PC-3 (cell line): ENCODE measurements at regions not wholly inside any gene's neighbourhood (a gene's known extent, or its start where the extent isn't known, plus 50 kb on each side); places are given as distances from the start of the nearest gene placed in this dataset.

Experiments
- ATAC-seq: fragments of 200-7000 bp; cut with Tn5 transposase; 2 replicates; pipeline ENCODE4 v1.9.1; 2020; ENCODE audit warnings: mild to moderate bottlenecking, moderate library complexity
- BruUV-seq: library from RNA; stranded (reverse); fragments of 400-500 nt; replicated peaks from 2 replicates; lab custom pipeline; 2021; lab: Mats Ljungman, UMichigan
- CTCF ChIA-PET: fragments of 300-600 bp; sonication (Branson Sonifier 250); formaldehyde crosslinking; loops from one replicate; lab custom pipeline; 2022; ENCODE audit warnings: antibody characterized with exemption; lab: Charles Lee
- POLR2A ChIA-PET: fragments of 300-600 bp; sonication (Branson Sonifier 250); formaldehyde crosslinking; loops from one replicate; lab custom pipeline; 2022; ENCODE audit warnings: antibody characterized with exemption; ENCODE audit not compliant: unreplicated experiment; lab: Charles Lee
- DNase-seq: peaks from one replicate; pipeline ENCODE4 v3.0.0-alpha.2; 2015
- H2AFZ ChIP-seq: fragments of 300-600 bp; sonication (generic); 2 replicates; pipeline ENCODE4 v1.6.0; 2016; ENCODE audit warnings: antibody characterized with exemption, low read length
- H3F3A ChIP-seq: fragments of 300-600 bp; sonication (generic); one replicate; pipeline ENCODE4 v1.6.0; 2017; ENCODE audit warnings: antibody characterized with exemption, low read length, control low read depth, mild to moderate bottlenecking; ENCODE audit not compliant: unreplicated experiment
- H3K27ac ChIP-seq: fragments of 300-600 bp; sonication (generic); 2 replicates; pipeline ENCODE4 v1.5.1; 2016; ENCODE audit warnings: mild to moderate bottlenecking, low read length
- H3K27me3 ChIP-seq: fragments of 300-600 bp; sonication (generic); 2 replicates; pipeline ENCODE4 v1.6.1; 2016; ENCODE audit warnings: low read length, mixed read lengths
- H3K36me3 ChIP-seq: fragments of 300-600 bp; sonication (generic); 2 replicates; pipeline ENCODE4 v1.6.1; 2016; ENCODE audit warnings: low read depth, mixed run types, low read length, mixed read lengths
- H3K4me1 ChIP-seq: fragments of 300-600 bp; sonication (generic); 2 replicates; pipeline ENCODE4 v1.5.1; 2016; ENCODE audit warnings: low read length; ENCODE audit not compliant: insufficient read depth
- H3K4me2 ChIP-seq: fragments of 300-600 bp; sonication (generic); 2 replicates; pipeline ENCODE4 v1.6.0; 2016; ENCODE audit warnings: low read length
- H3K4me3 ChIP-seq: fragments of 300-600 bp; sonication (generic); 2 replicates; pipeline ENCODE4 v1.5.1; 2016; ENCODE audit warnings: mild to moderate bottlenecking, low read length, mixed read lengths
- H3K79me2 ChIP-seq: fragments of 300-600 bp; sonication (generic); 2 replicates; pipeline ENCODE4 v1.6.1; 2017; ENCODE audit warnings: low read length, mixed read lengths
- H3K9ac ChIP-seq: fragments of 300-600 bp; sonication (generic); 2 replicates; pipeline ENCODE4 v1.6.0; 2016; ENCODE audit warnings: mild to moderate bottlenecking, low read length
- H3K9me2 ChIP-seq: fragments of 300-600 bp; sonication (generic); replicated peaks from 2 replicates; pipeline ENCODE4 v1.6.1; 2016; ENCODE audit warnings: mixed run types, low read length, mixed read lengths
- H3K9me3 ChIP-seq: fragments of 300-600 bp; sonication (generic); 2 replicates; pipeline ENCODE4 v1.6.1; 2016; ENCODE audit warnings: low read length, mixed read lengths
- H4K20me1 ChIP-seq: fragments of 300-600 bp; sonication (generic); 2 replicates; pipeline ENCODE4 v1.6.1; 2016; ENCODE audit warnings: low read length, mixed read lengths
- EZH2 ChIP-seq: fragments of 300-600 bp; sonication (generic); IDR thresholded peaks from one replicate; pipeline ENCODE4 v1.6.1; 2017; ENCODE audit warnings: antibody characterized with exemption, mild to moderate bottlenecking, low read length; ENCODE audit not compliant: unreplicated experiment
- EZH2phosphoT487 ChIP-seq: fragments of 300-600 bp; sonication (generic); IDR thresholded peaks from 2 replicates; pipeline ENCODE4 v1.6.1; 2018; ENCODE audit warnings: mild to moderate bottlenecking, antibody characterized with exemption, low read length, borderline replicate concordance
- intact Hi-C: fragments of 100-400 bp; cut with micrococcal nuclease; formaldehyde crosslinking; loops from 2 replicates; pipeline ENCODE4 v1.9.0; 2023
- TF ChIP-seq, protein P1 (sequence below): fragments of 300-600 bp; sonication (generic); conservative IDR thresholded peaks from 2 replicates; pipeline ENCODE4 v1.5.1; 2017; ENCODE audit warnings: antibody characterized with exemption, low read depth, mild to moderate bottlenecking, low read length

DNA sequence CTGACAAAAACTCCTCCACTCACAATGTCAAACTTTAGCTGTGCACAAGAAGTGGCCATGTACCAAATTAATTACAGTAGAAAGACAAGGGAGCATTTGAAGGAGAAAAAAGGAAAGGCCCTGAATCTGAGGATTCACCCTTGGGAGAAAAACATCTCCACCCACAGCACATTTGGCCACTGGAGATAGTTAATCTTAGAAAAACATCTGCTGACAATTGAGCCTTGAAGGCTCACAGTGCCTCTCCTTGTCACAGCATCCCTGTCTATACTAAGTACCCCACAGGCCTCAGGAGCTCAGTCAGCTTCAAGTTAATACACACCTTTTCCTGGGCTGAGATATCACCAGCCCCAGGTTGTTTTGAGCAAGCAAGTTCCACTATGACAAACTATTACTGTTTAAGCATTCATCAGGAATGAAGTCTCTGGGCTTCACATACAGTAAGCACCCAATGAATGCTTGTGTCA is 78.1 kb upstream of the SETMAR start:
- H3K4me1 ChIP-seq: no peaks in the 10 kb centered on the region
- H3K9ac ChIP-seq: no peak overlapping the region
- H3K79me2 ChIP-seq: no peaks in the 10 kb centered on the region
- no peak overlapping the region for H3K4me3 ChIP-seq
- BruUV-seq: no TSS peak
- no peak overlapping the region for H3K4me2 ChIP-seq
- no peaks in the 10 kb centered on the region for H3K9me3 ChIP-seq
- H2AFZ ChIP-seq: no peak overlapping the region
- DNase-seq (no peak), ATAC-seq (no peak)
- H3K36me3 ChIP-seq: no peaks in the 10 kb centered on the region
- POLR2A ChIA-PET: no interaction called here
- H3K9me2 ChIP-seq: no peaks in the 10 kb centered on the region
- H3K27me3 ChIP-seq: peaks cover 4% of the 10 kb centered on the region; the same call in 1 of the 2 replicates
- intact Hi-C loops: no loop called here
- H3K27ac ChIP-seq: no peak overlapping the region
- no peaks in the 10 kb centered on the region for H3F3A ChIP-seq
- no peaks in the 10 kb centered on the region for H4K20me1 ChIP-seq
- CTCF ChIA-PET: no interaction called here
- TF ChIP-seq EZH2: no peak
- no peak for TF ChIP-seq EZH2phosphoT487

DNA sequence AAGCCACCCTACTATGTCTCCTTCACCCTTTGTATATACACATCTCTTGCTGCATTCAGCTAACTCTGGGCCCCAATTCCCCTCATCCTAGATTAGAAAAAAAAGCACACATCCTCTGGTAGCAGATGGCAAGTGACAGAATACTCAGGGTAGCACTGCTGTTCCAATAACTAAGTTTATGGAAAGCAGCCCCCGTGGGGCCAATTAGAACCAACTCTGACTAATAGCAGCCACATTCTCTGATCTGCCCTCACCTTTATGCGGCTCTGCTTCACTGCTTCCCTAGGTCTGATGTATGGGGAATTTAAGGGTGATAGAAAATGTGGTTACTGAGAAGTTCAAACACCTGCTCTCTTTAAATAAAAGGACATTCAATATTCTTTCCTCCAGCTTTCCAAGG is 74.9 kb upstream of the SETMAR start:
- no TSS peak for BruUV-seq
- POLR2A ChIA-PET: no interaction called here

DNA sequence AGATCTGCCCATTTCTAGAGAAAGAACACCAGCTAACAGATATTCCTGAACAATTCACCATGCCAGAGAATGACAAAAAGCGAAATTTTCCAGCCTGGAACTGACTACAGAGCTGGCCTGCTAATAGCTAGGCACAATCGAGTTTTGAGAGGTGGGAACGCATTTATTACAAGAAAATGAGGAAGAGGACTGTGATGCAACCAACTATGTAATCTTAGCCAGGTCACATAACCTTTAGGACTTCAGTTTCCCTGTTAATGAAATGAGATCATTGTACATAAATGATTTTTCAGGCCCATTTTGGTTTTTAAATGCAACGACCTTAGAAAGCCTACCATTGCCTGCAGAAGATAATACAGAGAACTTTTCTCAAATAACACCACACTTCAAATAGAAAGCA is 72.1 kb upstream of the SETMAR start:
- CTCF ChIA-PET: no interaction called here
- Histone ChIP-seq H3K4me2 (no peak overlapping the region), H4K20me1 (no peaks in the 10 kb centered on the region), H3F3A (no peaks in the 10 kb centered on the region), H3K27ac (no peak overlapping the region), H3K9ac (no peak overlapping the region), H2AFZ (no peak overlapping the region), H3K79me2 (no peaks in the 10 kb centered on the region), H3K4me3 (no peak overlapping the region), H3K36me3 (no peaks in the 10 kb centered on the region), H3K4me1 (no peaks in the 10 kb centered on the region), H3K9me2 (no peaks in the 10 kb centered on the region), H3K27me3 (peaks cover 11% of the 10 kb centered on the region; the same call in 1 of the 2 replicates), H3K9me3 (no peaks in the 10 kb centered on the region)
- no TSS peak for BruUV-seq
- DNase-seq (no peak), ATAC-seq (no peak)
- intact Hi-C loops: no loop called here
- TF ChIP-seq EZH2: no peak
- TF ChIP-seq, protein P1, sequence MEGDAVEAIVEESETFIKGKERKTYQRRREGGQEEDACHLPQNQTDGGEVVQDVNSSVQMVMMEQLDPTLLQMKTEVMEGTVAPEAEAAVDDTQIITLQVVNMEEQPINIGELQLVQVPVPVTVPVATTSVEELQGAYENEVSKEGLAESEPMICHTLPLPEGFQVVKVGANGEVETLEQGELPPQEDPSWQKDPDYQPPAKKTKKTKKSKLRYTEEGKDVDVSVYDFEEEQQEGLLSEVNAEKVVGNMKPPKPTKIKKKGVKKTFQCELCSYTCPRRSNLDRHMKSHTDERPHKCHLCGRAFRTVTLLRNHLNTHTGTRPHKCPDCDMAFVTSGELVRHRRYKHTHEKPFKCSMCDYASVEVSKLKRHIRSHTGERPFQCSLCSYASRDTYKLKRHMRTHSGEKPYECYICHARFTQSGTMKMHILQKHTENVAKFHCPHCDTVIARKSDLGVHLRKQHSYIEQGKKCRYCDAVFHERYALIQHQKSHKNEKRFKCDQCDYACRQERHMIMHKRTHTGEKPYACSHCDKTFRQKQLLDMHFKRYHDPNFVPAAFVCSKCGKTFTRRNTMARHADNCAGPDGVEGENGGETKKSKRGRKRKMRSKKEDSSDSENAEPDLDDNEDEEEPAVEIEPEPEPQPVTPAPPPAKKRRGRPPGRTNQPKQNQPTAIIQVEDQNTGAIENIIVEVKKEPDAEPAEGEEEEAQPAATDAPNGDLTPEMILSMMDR: no peak
- no peak for TF ChIP-seq EZH2phosphoT487
- POLR2A ChIA-PET: interaction anchor here (0.5 kb wide), 1 partner anchor 36 kb away, joined by 4 read pairs; no protein-coding TSS in a partner anchor

More for the DNA sequence above, 74.9 kb upstream of the SETMAR start:
- Histone ChIP-seq H3K9me2 (no peaks in the 10 kb centered on the region), H3K9me3 (no peaks in the 10 kb centered on the region), H4K20me1 (no peaks in the 10 kb centered on the region), H3K9ac (no peak overlapping the region), H2AFZ (no peak overlapping the region), H3K4me3 (no peak overlapping the region), H3K4me2 (no peak overlapping the region), H3K27ac (no peak overlapping the region), H3K4me1 (no peaks in the 10 kb centered on the region), H3K27me3 (peaks cover 11% of the 10 kb centered on the region; the same call in 1 of the 2 replicates), H3F3A (no peaks in the 10 kb centered on the region), H3K79me2 (no peaks in the 10 kb centered on the region), H3K36me3 (no peaks in the 10 kb centered on the region)
- intact Hi-C loops: no loop called here
- TF ChIP-seq EZH2phosphoT487: no peak
- no peak for TF ChIP-seq EZH2
- TF ChIP-seq, protein P1: no peak
- CTCF ChIA-PET: no interaction called here
- DNase-seq (no peak), ATAC-seq (no peak)
